PFSK-1 (cell line): ENCODE measurements at regions not wholly inside any gene's neighbourhood (a gene's known extent, or its start where the extent isn't known, plus 50 kb on each side); places are given as distances from the start of the nearest gene placed in this dataset.

ENCODE experiments used
- FOXP2 ChIP-seq: optimal IDR thresholded peaks from 2 replicates; pipeline ENCODE3; 2011; ENCODE audit warnings: borderline replicate concordance, control low read depth, inconsistent platforms; ENCODE audit not compliant: insufficient read depth; ENCODE audit errors: extremely low read length, extremely low read depth
- POLR2AphosphoS5 ChIP-seq: IDR thresholded peaks from 2 replicates; pipeline ENCODE4 v1.6.1; 2012; ENCODE audit warnings: low read depth, mild to moderate bottlenecking, control low read depth, low read length, moderate library complexity
- REST ChIP-seq, 2 experiments: IDR thresholded peaks; 2 replicates each; pipeline versions ENCODE4 v1.6.1 to v1.8.0; 2011 to 2012; ENCODE audit warnings: low read depth in 2 of 2, low read length in 2 of 2, control low read depth in 1 of 2, inconsistent platforms in 1 of 2, mild to moderate bottlenecking in 1 of 2, moderate library complexity in 1 of 2; ENCODE audit not compliant: insufficient read depth in 1 of 2
- SIN3A ChIP-seq: IDR thresholded peaks from 2 replicates; pipeline ENCODE4 v1.6.1; 2012; ENCODE audit warnings: mild to moderate bottlenecking, low read length, moderate library complexity, borderline replicate concordance; ENCODE audit not compliant: insufficient read depth
- TAF1 ChIP-seq: IDR thresholded peaks from 2 replicates; pipeline ENCODE4 v1.6.1; 2012; ENCODE audit warnings: low read length, control low read depth, borderline replicate concordance; ENCODE audit not compliant: insufficient read depth

DNA sequence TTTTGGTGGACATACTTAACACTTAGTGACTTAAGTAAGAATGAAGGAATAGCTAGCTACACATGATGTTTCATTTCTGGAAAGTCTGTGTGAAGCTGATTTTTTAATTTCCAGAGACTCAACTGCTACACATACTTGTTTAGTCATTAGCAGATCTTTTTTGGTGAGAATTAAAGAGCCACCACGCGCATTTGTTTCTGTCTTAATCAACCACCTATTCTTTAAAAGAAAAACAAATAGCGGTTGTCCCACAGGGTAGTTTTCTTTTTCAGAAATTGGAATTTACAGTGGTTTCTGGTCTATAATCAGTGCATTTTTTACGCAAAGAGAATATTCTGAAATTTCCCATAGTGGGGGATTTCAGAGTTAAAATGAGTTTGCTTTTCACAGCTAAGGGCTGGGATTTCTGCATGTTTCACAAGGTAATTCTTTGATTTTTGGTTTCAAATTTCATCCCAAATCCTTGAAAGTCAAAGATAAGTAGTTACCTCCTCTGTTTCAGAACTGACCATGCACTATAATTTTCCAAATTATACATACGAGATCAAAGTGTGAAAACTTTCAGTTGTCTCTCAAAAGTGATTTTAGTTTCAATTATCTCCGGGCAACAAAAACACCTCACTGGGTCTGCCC is 631.0 kb upstream of the GRM7 start:
- no peak for TF ChIP-seq POLR2AphosphoS5
- no peak for TF ChIP-seq TAF1
- TF ChIP-seq FOXP2: no peak
- no peak for TF ChIP-seq REST (IDR thresholded peaks at IDR 0.05; ENCODE audit: insufficient read depth in 1 of 2, low read depth in 2 of 2, low read length in 2 of 2)
- no peak for TF ChIP-seq SIN3A

GRCh38 chr3:6242104-6242503 is 618.8 kb upstream of the GRM7 start:
- TF ChIP-seq POLR2AphosphoS5 (no peak), TAF1 (no peak), SIN3A (no peak), REST (IDR thresholded peaks at IDR 0.05; ENCODE audit: insufficient read depth in 1 of 2, low read depth in 2 of 2, low read length in 2 of 2) (no peak), FOXP2 (no peak)

GRCh38 chr3:6248528-6248927 is 612.4 kb upstream of the GRM7 start:
- TF ChIP-seq REST (IDR thresholded peaks at IDR 0.05; ENCODE audit: insufficient read depth in 1 of 2, low read depth in 2 of 2, low read length in 2 of 2) (no peak), SIN3A (no peak), FOXP2 (no peak), POLR2AphosphoS5 (no peak), TAF1 (no peak)

- TF ChIP-seq REST (IDR thresholded peaks at IDR 0.05; ENCODE audit: insufficient read depth in 1 of 2, low read depth in 2 of 2, low read length in 2 of 2) (no peak), TAF1 (no peak), POLR2AphosphoS5 (no peak), FOXP2 (no peak), SIN3A (no peak)
Observed at GRCh38 chr3:6249679-6250078, 611.2 kb upstream of the GRM7 start.

- TF ChIP-seq FOXP2 (no peak), REST (IDR thresholded peaks at IDR 0.05; ENCODE audit: insufficient read depth in 1 of 2, low read depth in 2 of 2, low read length in 2 of 2) (no peak), SIN3A (no peak), TAF1 (no peak), POLR2AphosphoS5 (no peak)
Observed at GRCh38 chr3:6250167-6250566, 610.7 kb upstream of the GRM7 start.
